Stromal cell of bone marrow (primary cell): ENCODE measurements at regions not wholly inside any gene's neighbourhood (a gene's known extent, or its start where the extent isn't known, plus 50 kb on each side); places are given as distances from the start of the nearest gene placed in this dataset.

ENCODE experiments used
- DNase-seq: peaks from one replicate; pipeline ENCODE4 v3.0.0-alpha.2; 2012; ENCODE audit warnings: low read depth

GRCh38 chr1:218938259-218938658 is 235.4 kb upstream of the LYPLAL1 start:
- no peak for DNase-seq

- DNase-seq = no peak
These were observed 234.6 kb upstream of the LYPLAL1 start for GRCh38 chr1:218939095-218939494.

- peak; percentile 83 for DNase-seq
These were observed 231.2 kb upstream of the LYPLAL1 start for GRCh38 chr1:218942431-218942830.

- no peak for DNase-seq
These were observed 230.3 kb upstream of the LYPLAL1 start for GRCh38 chr1:218943371-218943770.

- no peak for DNase-seq
These were observed 228.6 kb upstream of the LYPLAL1 start for GRCh38 chr1:218945050-218945449.

GRCh38 chr1:218946147-218946546 is 227.5 kb upstream of the LYPLAL1 start:
- no peak for DNase-seq

- DNase-seq = no peak
These were observed 225.2 kb upstream of the LYPLAL1 start for GRCh38 chr1:218948446-218948845.

- no peak for DNase-seq
These were observed 220.3 kb upstream of the LYPLAL1 start for GRCh38 chr1:218953386-218953785.

- no peak for DNase-seq
These were observed 215.7 kb upstream of the LYPLAL1 start for GRCh38 chr1:218957971-218958370.

- no peak for DNase-seq
These were observed 213.9 kb upstream of the LYPLAL1 start for GRCh38 chr1:218959784-218960183.

GRCh38 chr1:218964471-218965185 is 209.1 kb upstream of the LYPLAL1 start:
- DNase-seq = no peak

GRCh38 chr1:218965821-218966220 is 207.9 kb upstream of the LYPLAL1 start:
- DNase-seq = no peak

- DNase-seq = no peak
These were observed 206.4 kb upstream of the LYPLAL1 start for GRCh38 chr1:218967254-218967653.

- DNase-seq = no peak
These were observed 205.8 kb upstream of the LYPLAL1 start for GRCh38 chr1:218967836-218968235.

GRCh38 chr1:218969006-218969405 is 204.7 kb upstream of the LYPLAL1 start:
- DNase-seq = no peak

- DNase-seq = no peak
These were observed 203.2 kb upstream of the LYPLAL1 start for GRCh38 chr1:218970397-218970990.

- DNase-seq = peak; percentile 3
These were observed 202.5 kb upstream of the LYPLAL1 start for GRCh38 chr1:218971156-218971555.

GRCh38 chr1:218980881-218981280 is 192.8 kb upstream of the LYPLAL1 start:
- DNase-seq = no peak

- no peak for DNase-seq
These were observed 191.2 kb upstream of the LYPLAL1 start for GRCh38 chr1:218982482-218982881.

GRCh38 chr1:218983433-218983832 is 190.2 kb upstream of the LYPLAL1 start:
- DNase-seq = no peak

GRCh38 chr1:218983848-218984247 is 189.8 kb upstream of the LYPLAL1 start:
- no peak for DNase-seq

GRCh38 chr1:218985424-218985984 is 188.2 kb upstream of the LYPLAL1 start:
- DNase-seq = no peak

GRCh38 chr1:218986816-218987215 is 186.9 kb upstream of the LYPLAL1 start:
- DNase-seq = no peak

GRCh38 chr1:218990019-218990418 is 183.7 kb upstream of the LYPLAL1 start:
- no peak for DNase-seq
